ENCODE measurements at regions not wholly inside any gene's neighbourhood (a gene's known extent, or its start where the extent isn't known, plus 50 kb on each side); places are given as distances from the start of the nearest gene placed in this dataset.

GRCh38 chr5:106163233-106163632 is 1507.5 kb downstream of the EFNA5 start:
- DNase-seq, result no peak

- no peak for DNase-seq
Observed at GRCh38 chr5:106159616-106160015, 1511.1 kb downstream of the EFNA5 start.

- DNase-seq, result no peak
Observed at GRCh38 chr5:106154280-106154716, 1516.4 kb downstream of the EFNA5 start.

GRCh38 chr5:106152569-106152968 is 1518.2 kb downstream of the EFNA5 start:
- DNase-seq, result no peak

GRCh38 chr5:106142116-106142515 is 1528.6 kb downstream of the EFNA5 start:
- no peak for DNase-seq

GRCh38 chr5:106140101-106140500 is 1530.6 kb downstream of the EFNA5 start:
- no peak for DNase-seq

GRCh38 chr5:106136061-106136460 is 1534.7 kb downstream of the EFNA5 start:
- no peak for DNase-seq

GRCh38 chr5:106135473-106135872 is 1535.3 kb downstream of the EFNA5 start:
- no peak for DNase-seq

- no peak for DNase-seq
Observed at GRCh38 chr5:106134549-106134948, 1536.2 kb downstream of the EFNA5 start.

GRCh38 chr5:106127985-106128384 is 1542.8 kb downstream of the EFNA5 start:
- no peak for DNase-seq

GRCh38 chr5:106127341-106127781 is 1543.4 kb downstream of the EFNA5 start:
- DNase-seq, result no peak

- no peak for DNase-seq
Observed at GRCh38 chr5:106121972-106122605, 1548.6 kb downstream of the EFNA5 start.

GRCh38 chr5:106116682-106117081 is 1554.1 kb downstream of the EFNA5 start:
- no peak for DNase-seq

GRCh38 chr5:106113922-106114321 is 1556.8 kb downstream of the EFNA5 start:
- no peak for DNase-seq

- DNase-seq, result no peak
Observed at GRCh38 chr5:106106384-106106783, 1564.4 kb downstream of the EFNA5 start.

GRCh38 chr5:106097340-106097739 is 1573.4 kb downstream of the EFNA5 start:
- no peak for DNase-seq

GRCh38 chr5:106094839-106095238 is 1575.9 kb downstream of the EFNA5 start:
- no peak for DNase-seq

- peak; percentile 80 for DNase-seq
Observed at GRCh38 chr5:106094204-106094607, 1576.5 kb downstream of the EFNA5 start.

GRCh38 chr5:106093134-106093533 is 1577.6 kb downstream of the EFNA5 start:
- no peak for DNase-seq

- no peak for DNase-seq
Observed at GRCh38 chr5:106092455-106092854, 1578.3 kb downstream of the EFNA5 start.

GRCh38 chr5:106089073-106089472 is 1581.7 kb downstream of the EFNA5 start:
- no peak for DNase-seq

GRCh38 chr5:106088462-106088861 is 1582.3 kb downstream of the EFNA5 start:
- DNase-seq, result no peak

- DNase-seq, result no peak
Observed at GRCh38 chr5:106086352-106086751, 1584.4 kb downstream of the EFNA5 start.

GRCh38 chr5:106085556-106085955 is 1585.2 kb downstream of the EFNA5 start:
- DNase-seq, result no peak

GRCh38 chr5:106085136-106085535 is 1585.6 kb downstream of the EFNA5 start:
- no peak for DNase-seq
